SK-N-SH (cell line): ENCODE measurements at regions not wholly inside any gene's neighbourhood (a gene's known extent, or its start where the extent isn't known, plus 50 kb on each side); places are given as distances from the start of the nearest gene placed in this dataset.

Source experiments
- CTCF ChIA-PET: fragments of 300-600, 350-600 bp; formaldehyde crosslinking; extraction: SDS; loops from one replicate; lab custom pipeline; 2021; lab: Yijun Ruan, JAX
- POLR2A ChIA-PET: fragments of 350-600 bp; sonication (Branson Sonifier 250); formaldehyde crosslinking; extraction: SDS; loops from one replicate; lab custom pipeline; 2020; ENCODE audit warnings: antibody characterized with exemption, inconsistent platforms; lab: Yijun Ruan, JAX
- DNase-seq: peaks from one replicate; pipeline ENCODE4 v3.0.0; 2012
- H2AFZ ChIP-seq: fragments of 200-600 bp; sonication (generic); 2 replicates; pipeline ENCODE4 v1.8.1; 2016; ENCODE audit warnings: antibody characterized with exemption, mild to moderate bottlenecking, low read depth
- H3F3A ChIP-seq: fragments of 200-600 bp; sonication (generic); replicated peaks from 2 replicates; pipeline ENCODE3; 2016; ENCODE audit warnings: antibody characterized with exemption, mild to moderate bottlenecking; ENCODE audit not compliant: insufficient read depth
- H3K27ac ChIP-seq, 2 experiments: fragments of 200-500 bp in 1 of 2; fragments of 200-600 bp in 1 of 2; sonication (Bioruptor generic) in 1 of 2; sonication (generic), shearing (Covaris generic) in 1 of 2; 2 replicates each; pipeline versions ENCODE4 v1.5.1 to v1.6.1; 2014 to 2016; ENCODE audit warnings: low read depth in 2 of 2, inconsistent platforms in 1 of 2, low read length in 1 of 2, mild to moderate bottlenecking in 1 of 2, mixed read lengths in 1 of 2
- H3K27me3 ChIP-seq: fragments of 200-600 bp; sonication (generic), shearing (Covaris generic); 2 replicates; pipeline ENCODE4 v1.6.1; 2016; ENCODE audit warnings: mixed run types; ENCODE audit not compliant: insufficient read depth
- H3K36me3 ChIP-seq, 2 experiments: fragments of 200-500 bp in 1 of 2; fragments of 200-600 bp in 1 of 2; sonication (Bioruptor generic) in 1 of 2; sonication (generic) in 1 of 2; replicated peaks in 1 of 2; 2 replicates each; pipeline versions ENCODE3 to v1.5.1; 2014 to 2016; ENCODE audit warnings: low read length in 1 of 2, mild to moderate bottlenecking in 1 of 2; ENCODE audit not compliant: insufficient read depth in 2 of 2, control insufficient read depth in 1 of 2
- H3K4me1 ChIP-seq, 2 experiments: fragments of 200-500 bp in 1 of 2; fragments of 200-600 bp in 1 of 2; sonication (Bioruptor generic) in 1 of 2; sonication (generic), shearing (Covaris generic) in 1 of 2; 2 replicates each; pipeline versions ENCODE4 v1.5.1 to v1.6.1; 2014 to 2016; ENCODE audit warnings: low read depth in 1 of 2, low read length in 1 of 2, mixed run types in 1 of 2; ENCODE audit not compliant: insufficient read depth in 2 of 2, control insufficient read depth in 1 of 2
- H3K4me2 ChIP-seq: fragments of 200-600 bp; sonication (generic), shearing (Covaris generic); 2 replicates; pipeline ENCODE4 v1.6.1; 2017; ENCODE audit warnings: mixed run types
- H3K4me3 ChIP-seq, 2 experiments: fragments of 200-500 bp in 1 of 2; fragments of 200-600 bp in 1 of 2; sonication (Bioruptor generic) in 1 of 2; sonication (generic), shearing (Covaris generic) in 1 of 2; 2 replicates each; pipeline versions ENCODE4 v1.5.1 to v1.8.1; 2014 to 2016; ENCODE audit warnings: low read depth in 2 of 2, inconsistent platforms in 1 of 2, low read length in 1 of 2, mild to moderate bottlenecking in 1 of 2, mixed read lengths in 1 of 2, moderate library complexity in 1 of 2
- H3K79me2 ChIP-seq: fragments of 200-600 bp; sonication (generic); 2 replicates; pipeline ENCODE4 v1.8.1; 2017; ENCODE audit warnings: mild to moderate bottlenecking; ENCODE audit not compliant: insufficient read depth
- H3K9ac ChIP-seq: fragments of 200-600 bp; sonication (generic); 2 replicates; pipeline ENCODE4 v1.6.1; 2017; ENCODE audit warnings: mixed run types
- H3K9me2 ChIP-seq: fragments of 200-600 bp; sonication (generic); 2 replicates; pipeline ENCODE4 v1.6.1; 2017; ENCODE audit warnings: mixed run types
- H3K9me3 ChIP-seq: fragments of 200-600 bp; sonication (generic); 2 replicates; pipeline ENCODE4 v1.6.1; 2017; ENCODE audit warnings: mixed run types, mild to moderate bottlenecking, moderate library complexity
- H4K20me1 ChIP-seq: fragments of 200-600 bp; sonication (generic); 2 replicates; pipeline ENCODE4 v1.6.1; 2017; ENCODE audit warnings: mild to moderate bottlenecking, mixed run types; ENCODE audit not compliant: insufficient read depth
- CHD2 ChIP-seq: fragments of 150-350 bp; IDR thresholded peaks from 2 replicates; pipeline ENCODE4 v1.6.1; 2018; ENCODE audit warnings: low read length; ENCODE audit not compliant: partially characterized antibody
- EP300 ChIP-seq, 2 experiments: IDR thresholded peaks; 2 replicates each; pipeline versions ENCODE4 v1.4.0 to v1.6.1; 2012; ENCODE audit warnings: borderline replicate concordance in 1 of 2, low read depth in 1 of 2, low read length in 1 of 2
- FOSL2 ChIP-seq: IDR thresholded peaks from 2 replicates; pipeline ENCODE4 v1.4.0; 2012; ENCODE audit warnings: low read depth, mild to moderate bottlenecking, moderate library complexity, borderline replicate concordance
- FOXJ3 ChIP-seq: sonication (generic); formaldehyde crosslinking; IDR thresholded peaks from 2 replicates; pipeline ENCODE4 v1.5.1; 2020; ENCODE audit warnings: mild to moderate bottlenecking, missing genetic modification reagents
- FOXM1 ChIP-seq: IDR thresholded peaks from 2 replicates; pipeline ENCODE4 v1.4.0; 2012; ENCODE audit warnings: low read depth, mild to moderate bottlenecking
- GABPA ChIP-seq: IDR thresholded peaks from 2 replicates; pipeline ENCODE4 v1.4.0; 2012; ENCODE audit warnings: low read depth, mild to moderate bottlenecking
- IRF3 ChIP-seq: fragments of 150-350 bp; IDR thresholded peaks from 2 replicates; pipeline ENCODE4 v1.6.1; 2016; ENCODE audit warnings: mild to moderate bottlenecking, low read depth, low read length
- MXI1 ChIP-seq: IDR thresholded peaks from 2 replicates; pipeline ENCODE4 v1.6.1; 2012; ENCODE audit warnings: mild to moderate bottlenecking, low read depth, low read length, improper control_type of control experiment
- NFIC ChIP-seq: IDR thresholded peaks from 2 replicates; pipeline ENCODE4 v1.4.0; 2012; ENCODE audit warnings: borderline replicate concordance
- NRF1 ChIP-seq: IDR thresholded peaks from 2 replicates; pipeline ENCODE4 v1.6.1; 2012; ENCODE audit warnings: low read depth, mild to moderate bottlenecking, low read length
- PBX3 ChIP-seq: IDR thresholded peaks from 2 replicates; pipeline ENCODE4; 2012
- POLR2AphosphoS5 ChIP-seq: IDR thresholded peaks from 2 replicates; pipeline ENCODE4 v1.6.1; 2012; ENCODE audit warnings: low read depth, low read length
- RXRA ChIP-seq: IDR thresholded peaks from 2 replicates; pipeline ENCODE4 v1.4.0; 2012; ENCODE audit warnings: low read depth, mild to moderate bottlenecking, borderline replicate concordance
- SMC3 ChIP-seq: IDR thresholded peaks from 2 replicates; pipeline ENCODE4 v1.6.1; 2012; ENCODE audit warnings: low read depth, low read length, improper control_type of control experiment
- TAF1 ChIP-seq: IDR thresholded peaks from 2 replicates; pipeline ENCODE4 v1.6.1; 2012; ENCODE audit warnings: low read depth, mild to moderate bottlenecking, low read length, moderate library complexity, borderline replicate concordance
- TCF12 ChIP-seq: IDR thresholded peaks from 2 replicates; pipeline ENCODE4 v1.4.0; 2012
- TEAD4 ChIP-seq: IDR thresholded peaks from 2 replicates; pipeline ENCODE4 v1.4.0; 2012; ENCODE audit warnings: mild to moderate bottlenecking, borderline replicate concordance; ENCODE audit not compliant: insufficient read depth
- USF2 ChIP-seq: fragments of 150-350 bp; IDR thresholded peaks from 2 replicates; pipeline ENCODE4 v1.6.1; 2017; ENCODE audit warnings: antibody characterized with exemption, low read length, low read depth, borderline replicate concordance
- WGBS: methylation state at CpG from one replicate; pipeline ENCODE4 v1.1.6; 2017; ENCODE audit warnings: low lambda C conversion rate; 5-methylcytosine and 5-hydroxymethylcytosine counted together
- TF ChIP-seq, protein P1 (sequence below): IDR thresholded peaks from 2 replicates; pipeline ENCODE4 v1.6.1; 2012; ENCODE audit warnings: mild to moderate bottlenecking, low read depth, low read length, moderate library complexity

DNA sequence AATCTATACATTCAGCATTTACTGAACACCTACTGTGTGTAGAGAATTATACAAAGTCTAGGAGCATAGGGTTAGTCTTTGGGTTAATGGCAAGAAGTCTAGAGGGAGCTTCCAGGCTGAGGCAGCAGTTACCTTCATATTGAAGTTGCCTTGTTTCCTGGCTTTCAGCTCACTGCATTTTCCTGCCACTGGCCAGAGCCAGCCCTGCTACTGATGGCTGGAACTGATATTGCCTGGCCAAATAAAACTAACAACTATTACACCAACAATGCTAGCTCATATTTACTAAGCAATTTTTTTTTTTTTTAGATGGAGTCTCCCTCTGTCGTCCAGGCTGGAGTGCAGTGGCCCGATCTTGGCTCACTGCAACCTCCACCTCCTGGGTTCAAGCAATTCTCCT, 165.7 kb upstream of the ITGB1 start:
- ChIA-PET CTCF (interaction anchor here (0.6 to 1.4 kb wide), 4 partner anchors 9 to 1099 kb away, joined by 3 read pairs; no protein-coding TSS in a partner anchor), POLR2A (interaction anchor here (0.6 to 0.7 kb wide), 2 partner anchors 22 to 694 kb away, joined by 3 read pairs; no protein-coding TSS in a partner anchor)
- Histone ChIP-seq H4K20me1 (no peaks in the 10 kb centered on the region), H3K27me3 (no peaks in the 10 kb centered on the region), H3K79me2 (no peaks in the 10 kb centered on the region), H2AFZ (no peak overlapping the region), H3K9ac (no peak overlapping the region), H3K9me2 (no peaks in the 10 kb centered on the region), H3K4me3 (no peak overlapping the region), H3K36me3 (no peaks in the 10 kb centered on the region), H3F3A (peaks cover 4% of the 10 kb centered on the region), H3K9me3 (no peaks in the 10 kb centered on the region), H3K4me2 (no peak overlapping the region), H3K27ac (no peak overlapping the region), H3K4me1 (peaks cover 0 to 14% of the 10 kb centered on the region in 2 experiments; a peak in 3 of 4 replicates)
- DNase-seq: no peak
- WGBS: 100% methylated on average over 2 of the region's 2 CpGs
- no peak for TF ChIP-seq FOXJ3
- no peak for TF ChIP-seq NRF1
- no peak for TF ChIP-seq POLR2AphosphoS5
- no peak for TF ChIP-seq EP300 (IDR thresholded peaks at IDR 0.05; ENCODE audit: borderline replicate concordance in 1 of 2, low read depth in 1 of 2, low read length in 1 of 2)
- no peak for TF ChIP-seq MXI1
- TF ChIP-seq NFIC: no peak
- TF ChIP-seq RXRA: no peak
- TF ChIP-seq TAF1: no peak
- no peak for TF ChIP-seq TCF12
- TF ChIP-seq GABPA: no peak
- no peak for TF ChIP-seq PBX3
- TF ChIP-seq SMC3: no peak
- TF ChIP-seq FOXM1: no peak
- TF ChIP-seq, protein P1, sequence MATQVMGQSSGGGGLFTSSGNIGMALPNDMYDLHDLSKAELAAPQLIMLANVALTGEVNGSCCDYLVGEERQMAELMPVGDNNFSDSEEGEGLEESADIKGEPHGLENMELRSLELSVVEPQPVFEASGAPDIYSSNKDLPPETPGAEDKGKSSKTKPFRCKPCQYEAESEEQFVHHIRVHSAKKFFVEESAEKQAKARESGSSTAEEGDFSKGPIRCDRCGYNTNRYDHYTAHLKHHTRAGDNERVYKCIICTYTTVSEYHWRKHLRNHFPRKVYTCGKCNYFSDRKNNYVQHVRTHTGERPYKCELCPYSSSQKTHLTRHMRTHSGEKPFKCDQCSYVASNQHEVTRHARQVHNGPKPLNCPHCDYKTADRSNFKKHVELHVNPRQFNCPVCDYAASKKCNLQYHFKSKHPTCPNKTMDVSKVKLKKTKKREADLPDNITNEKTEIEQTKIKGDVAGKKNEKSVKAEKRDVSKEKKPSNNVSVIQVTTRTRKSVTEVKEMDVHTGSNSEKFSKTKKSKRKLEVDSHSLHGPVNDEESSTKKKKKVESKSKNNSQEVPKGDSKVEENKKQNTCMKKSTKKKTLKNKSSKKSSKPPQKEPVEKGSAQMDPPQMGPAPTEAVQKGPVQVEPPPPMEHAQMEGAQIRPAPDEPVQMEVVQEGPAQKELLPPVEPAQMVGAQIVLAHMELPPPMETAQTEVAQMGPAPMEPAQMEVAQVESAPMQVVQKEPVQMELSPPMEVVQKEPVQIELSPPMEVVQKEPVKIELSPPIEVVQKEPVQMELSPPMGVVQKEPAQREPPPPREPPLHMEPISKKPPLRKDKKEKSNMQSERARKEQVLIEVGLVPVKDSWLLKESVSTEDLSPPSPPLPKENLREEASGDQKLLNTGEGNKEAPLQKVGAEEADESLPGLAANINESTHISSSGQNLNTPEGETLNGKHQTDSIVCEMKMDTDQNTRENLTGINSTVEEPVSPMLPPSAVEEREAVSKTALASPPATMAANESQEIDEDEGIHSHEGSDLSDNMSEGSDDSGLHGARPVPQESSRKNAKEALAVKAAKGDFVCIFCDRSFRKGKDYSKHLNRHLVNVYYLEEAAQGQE: no peak
- TF ChIP-seq CHD2: no peak
- no peak for TF ChIP-seq IRF3
- TF ChIP-seq USF2: no peak
- no peak for TF ChIP-seq TEAD4
- TF ChIP-seq FOSL2: no peak
